Common myeloid progenitor, CD34-positive (primary cell): ENCODE measurements at regions not wholly inside any gene's neighbourhood (a gene's known extent, or its start where the extent isn't known, plus 50 kb on each side); places are given as distances from the start of the nearest gene placed in this dataset.

Source experiments
- CTCF ChIA-PET: fragments of 350-600 bp; sonication (Branson Sonifier 250); formaldehyde crosslinking; loops from one replicate; lab custom pipeline; 2021; ENCODE audit warnings: antibody characterized with exemption; lab: Charles Lee
- POLR2A ChIA-PET: fragments of 350-600 bp; sonication (Branson Sonifier 250); formaldehyde crosslinking; loops from one replicate; lab custom pipeline; 2021; ENCODE audit warnings: antibody characterized with exemption; lab: Charles Lee
- DNase-seq, 3 donors: peaks; one replicate each; pipeline versions ENCODE4 v3.0.0 to v3.0.0-alpha.2; 2013
- H3K27ac ChIP-seq, 2 experiments: 1 replicate in 1 of 2; 2 replicates in 1 of 2; pipeline ENCODE4 v1.7.0; 2013; ENCODE audit warnings: inconsistent platforms in 2 of 2, low read length in 2 of 2, mild to moderate bottlenecking in 2 of 2, low read depth in 1 of 2, moderate library complexity in 1 of 2; ENCODE audit not compliant: severe bottlenecking in 2 of 2, insufficient read depth in 1 of 2, poor library complexity in 1 of 2
- H3K27me3 ChIP-seq, 5 experiments: replicated peaks in 2 of 5; 1 replicate in 3 of 5; 2 replicates in 2 of 5; pipeline versions ENCODE4 v1.6.1 to v1.7.0; 2013; ENCODE audit warnings: low read length in 4 of 5, mild to moderate bottlenecking in 2 of 5, moderate library complexity in 2 of 5, inconsistent platforms in 1 of 5; ENCODE audit not compliant: insufficient read depth in 5 of 5, control insufficient read depth in 4 of 5
- H3K36me3 ChIP-seq, 4 experiments: 1 replicate in 2 of 4; 2 replicates in 2 of 4; pipeline versions ENCODE4 v1.6.1 to v1.7.0; 2013; ENCODE audit warnings: low read length in 3 of 4, control low read depth in 1 of 4, mild to moderate bottlenecking in 1 of 4; ENCODE audit not compliant: control insufficient read depth in 4 of 4, insufficient read depth in 4 of 4
- H3K4me1 ChIP-seq, 4 experiments: 1 replicate in 3 of 4; 2 replicates in 1 of 4; pipeline versions ENCODE4 v1.6.1 to v1.7.1; 2013; ENCODE audit warnings: low read length in 3 of 4, mild to moderate bottlenecking in 3 of 4, control low read depth in 1 of 4, inconsistent platforms in 1 of 4, moderate library complexity in 1 of 4; ENCODE audit not compliant: control insufficient read depth in 4 of 4, insufficient read depth in 4 of 4; ENCODE audit errors: control extremely low read depth in 1 of 4
- H3K4me3 ChIP-seq, 7 experiments: 1 replicate in 4 of 7; 2 replicates in 3 of 7; pipeline versions ENCODE4 v1.5.1 to v1.7.0; 2013; ENCODE audit warnings: mild to moderate bottlenecking in 7 of 7, low read length in 6 of 7, moderate library complexity in 6 of 7, inconsistent platforms in 2 of 7, low read depth in 2 of 7, control low read depth in 1 of 7; ENCODE audit not compliant: insufficient read depth in 4 of 7, control insufficient read depth in 1 of 7; ENCODE audit errors: extremely low read depth in 1 of 7
- H3K9me3 ChIP-seq, 5 experiments: 1 replicate in 4 of 5; 2 replicates in 1 of 5; pipeline versions ENCODE4 v1.6.1 to v1.7.1; 2013; ENCODE audit warnings: low read length in 4 of 5, mild to moderate bottlenecking in 2 of 5, inconsistent platforms in 1 of 5, low read depth in 1 of 5, moderate library complexity in 1 of 5; ENCODE audit not compliant: control insufficient read depth in 4 of 5, insufficient read depth in 2 of 5; ENCODE audit errors: control extremely low read depth in 1 of 5
- whole genome bisulfite sequencing: methylation state at CpG from one replicate; pipeline ENCODE4 v1.1.5; 2013; ENCODE audit not compliant: insufficient coverage; 5-methylcytosine and 5-hydroxymethylcytosine counted together

GRCh38 chr9:87097238-87097637 lies 149.9 kb upstream of the GAS1 start:
- WGBS: no CpG with 5 or more reads among the region's 3 CpGs
- no peaks in the 10 kb centered on the region for H3K36me3 ChIP-seq
- CTCF ChIA-PET: no interaction called here

GRCh38 chr9:87099407-87099806 lies 152.1 kb upstream of the GAS1 start:
- Histone ChIP-seq H3K27ac (no peak overlapping the region), H3K4me3 (no peak overlapping the region), H3K4me1 (no peaks in the 10 kb centered on the region), H3K27me3 (peaks cover 0 to 2% (median 0%) of the 10 kb centered on the region in 5 experiments), H3K36me3 (no peaks in the 10 kb centered on the region), H3K9me3 (no peaks in the 10 kb centered on the region)
- DNase-seq: no peak
- WGBS: no CpG with 5 or more reads among the region's 1 CpG
- ChIA-PET POLR2A (no interaction called here), CTCF (no interaction called here)

More at GRCh38 chr9:87097238-87097637, 149.9 kb upstream of the GAS1 start:
- peaks cover 0 to 2% (median 0%) of the 10 kb centered on the region in 5 experiments for H3K27me3 ChIP-seq
- H3K9me3 ChIP-seq: no peaks in the 10 kb centered on the region
- H3K27ac ChIP-seq: no peak overlapping the region
- POLR2A ChIA-PET: interaction anchor here (0.7 kb wide), 1 partner anchor 25 kb away, joined by 4 read pairs; no protein-coding TSS in a partner anchor
- no peak for DNase-seq
- H3K4me3 ChIP-seq: no peak overlapping the region
- H3K4me1 ChIP-seq: no peaks in the 10 kb centered on the region

- ChIA-PET POLR2A (no interaction called here), CTCF (no interaction called here)
- H3K27ac ChIP-seq: no peak overlapping the region
- WGBS: no CpG with 5 or more reads among the region's 1 CpG
- H3K27me3 ChIP-seq: peaks cover 0 to 2% (median 0%) of the 10 kb centered on the region in 5 experiments
- no peak overlapping the region for H3K4me3 ChIP-seq
- no peak for DNase-seq
- H3K36me3 ChIP-seq: no peaks in the 10 kb centered on the region
- H3K9me3 ChIP-seq: no peaks in the 10 kb centered on the region
- no peaks in the 10 kb centered on the region for H3K4me1 ChIP-seq
These were observed 152.7 kb upstream of the GAS1 start for GRCh38 chr9:87100001-87100400.

- no peak overlapping the region for H3K4me3 ChIP-seq
- no peak overlapping the region for H3K27ac ChIP-seq
- 100% methylated on average over 3 of the region's 4 CpGs for WGBS
- DNase-seq: no peak
- peaks cover 0 to 5% (median 0%) of the 10 kb centered on the region in 5 experiments for H3K27me3 ChIP-seq
- H3K36me3 ChIP-seq: no peaks in the 10 kb centered on the region
- ChIA-PET CTCF (no interaction called here), POLR2A (no interaction called here)
- no peaks in the 10 kb centered on the region for H3K9me3 ChIP-seq
- H3K4me1 ChIP-seq: no peaks in the 10 kb centered on the region
These were observed 154.8 kb upstream of the GAS1 start for GRCh38 chr9:87102126-87102525.

GRCh38 chr9:87107072-87107471 lies 159.8 kb upstream of the GAS1 start:
- H3K9me3 ChIP-seq: peaks cover 0 to 7% (median 2%) of the 10 kb centered on the region in 5 experiments
- H3K27me3 ChIP-seq: peaks cover 0 to 8% (median 3%) of the 10 kb centered on the region in 5 experiments
- POLR2A ChIA-PET: no interaction called here
- H3K4me3 ChIP-seq: no peak overlapping the region
- H3K4me1 ChIP-seq: no peaks in the 10 kb centered on the region
- CTCF ChIA-PET: no interaction called here
- no peaks in the 10 kb centered on the region for H3K36me3 ChIP-seq
- no CpG with 5 or more reads among the region's 1 CpG for WGBS
- no peak overlapping the region for H3K27ac ChIP-seq
- DNase-seq: no peak

GRCh38 chr9:87108661-87109060 lies 161.4 kb upstream of the GAS1 start:
- Histone ChIP-seq H3K4me3 (no peak overlapping the region), H3K9me3 (peaks cover 0 to 7% (median 2%) of the 10 kb centered on the region in 5 experiments), H3K4me1 (no peaks in the 10 kb centered on the region), H3K27ac (no peak overlapping the region), H3K27me3 (peaks cover 0 to 8% (median 3%) of the 10 kb centered on the region in 5 experiments), H3K36me3 (no peaks in the 10 kb centered on the region)
- no CpG with 5 or more reads among the region's 1 CpG for WGBS
- ChIA-PET CTCF (no interaction called here), POLR2A (no interaction called here)
- DNase-seq: no peak

- Histone ChIP-seq H3K36me3 (no peaks in the 10 kb centered on the region), H3K4me3 (no peak overlapping the region), H3K9me3 (peaks cover 0 to 7% (median 2%) of the 10 kb centered on the region in 5 experiments), H3K27me3 (peaks cover 0 to 8% (median 3%) of the 10 kb centered on the region in 5 experiments), H3K27ac (no peak overlapping the region), H3K4me1 (no peaks in the 10 kb centered on the region)
- no peak for DNase-seq
- ChIA-PET CTCF (no interaction called here), POLR2A (no interaction called here)
- WGBS: no CpG with 5 or more reads among the region's 2 CpGs
These were observed 161.9 kb upstream of the GAS1 start for GRCh38 chr9:87109231-87109631.
